ENCODE measurements at regions not wholly inside any gene's neighbourhood (a gene's known extent, or its start where the extent isn't known, plus 50 kb on each side); places are given as distances from the start of the nearest gene placed in this dataset.
A peak's percentile ranks its signal among the peaks of the same experiment; 100 is the strongest.

GRCh38 chr11:116073854-116074837 lies 569.9 kb upstream of the CADM1 start:
- peak; percentile 74 for DNase-seq (ENCODE audit: low spot score)

DNA sequence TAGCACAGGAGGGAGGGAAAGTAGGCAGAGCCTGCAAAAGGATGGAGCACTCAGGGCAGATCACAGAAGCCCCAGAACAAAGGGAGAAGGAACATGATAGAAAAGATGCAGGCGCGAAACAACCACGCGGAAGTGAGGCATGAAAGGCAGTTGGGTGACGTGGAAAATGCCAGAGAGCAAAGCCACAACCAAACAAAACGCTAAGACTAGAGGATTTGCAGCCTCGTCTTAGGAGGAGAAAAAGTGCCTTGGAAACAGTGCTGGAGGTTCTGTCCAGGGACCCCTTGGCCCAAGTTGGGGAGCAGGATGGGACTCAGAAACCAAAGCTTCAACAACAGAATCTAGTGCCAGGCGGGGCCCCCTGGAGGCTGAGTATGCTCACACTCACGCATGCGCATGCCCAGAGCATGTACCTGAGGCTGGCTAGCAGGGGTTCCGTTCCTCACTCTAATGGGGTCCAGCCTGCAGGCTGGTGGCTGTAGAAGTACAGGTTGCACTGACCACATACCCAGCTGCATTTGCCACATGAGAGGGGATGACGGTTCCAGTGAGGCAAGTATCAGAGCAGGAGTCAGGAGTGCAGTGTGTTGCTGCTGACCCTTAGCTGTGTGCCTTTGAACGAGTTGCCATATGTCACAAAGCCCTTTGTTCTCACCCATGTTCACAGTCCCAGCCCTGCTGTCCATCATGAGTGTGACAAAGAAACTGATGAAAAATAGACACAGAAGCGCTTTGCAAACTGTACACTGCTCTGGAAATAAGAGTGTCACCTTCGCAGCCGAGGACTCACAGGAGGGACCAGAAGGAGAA lies 568.6 kb upstream of the CADM1 start:
- no peak for DNase-seq (ENCODE audit: low spot score)

DNA sequence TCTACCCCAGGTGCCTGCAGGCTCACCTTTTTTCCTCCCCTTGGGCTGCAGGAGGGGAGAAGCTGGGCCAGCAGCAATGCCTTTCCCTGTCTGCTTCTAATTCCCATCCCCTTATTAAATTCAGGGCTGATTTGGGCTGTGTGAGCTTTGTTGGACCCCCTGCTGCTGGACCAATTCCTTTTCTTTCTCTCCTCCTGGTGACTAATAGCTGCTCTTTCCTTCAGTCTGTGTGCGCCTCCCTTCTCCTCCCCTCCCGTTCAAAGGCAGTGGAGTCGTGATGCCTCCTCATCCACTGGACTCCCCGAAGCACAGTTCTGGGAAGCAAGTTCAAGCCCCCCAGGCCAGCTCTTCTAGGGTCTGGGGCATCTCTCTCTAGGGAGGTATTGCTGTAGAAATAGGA lies 567.9 kb upstream of the CADM1 start:
- DNase-seq (ENCODE audit: low spot score): no peak

- DNase-seq (ENCODE audit: low spot score): no peak
Observed at GRCh38 chr11:116071241-116071640, 567.0 kb upstream of the CADM1 start.

DNA sequence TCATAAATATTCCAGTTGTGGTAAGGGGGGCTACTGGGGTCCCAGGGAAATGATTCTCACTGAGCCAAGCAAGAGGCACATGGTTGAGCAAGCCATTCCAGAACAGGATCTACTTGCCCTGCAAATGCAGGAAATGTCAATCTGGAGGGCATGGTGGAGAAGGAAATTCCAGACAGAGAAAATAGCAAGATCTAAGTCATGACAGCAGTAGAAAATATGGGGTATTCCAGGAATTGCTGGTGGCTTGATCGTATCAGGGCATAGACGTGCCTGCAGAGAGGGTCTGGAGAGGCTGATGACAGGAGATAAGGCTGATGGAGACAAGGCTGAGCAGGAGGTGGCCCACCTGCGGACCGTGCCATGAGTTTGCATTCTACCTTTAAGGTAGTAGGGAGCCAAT lies 566.3 kb upstream of the CADM1 start:
- no peak for DNase-seq (ENCODE audit: low spot score)

GRCh38 chr11:116066777-116067176 lies 562.6 kb upstream of the CADM1 start:
- no peak for DNase-seq (ENCODE audit: low spot score)

DNA sequence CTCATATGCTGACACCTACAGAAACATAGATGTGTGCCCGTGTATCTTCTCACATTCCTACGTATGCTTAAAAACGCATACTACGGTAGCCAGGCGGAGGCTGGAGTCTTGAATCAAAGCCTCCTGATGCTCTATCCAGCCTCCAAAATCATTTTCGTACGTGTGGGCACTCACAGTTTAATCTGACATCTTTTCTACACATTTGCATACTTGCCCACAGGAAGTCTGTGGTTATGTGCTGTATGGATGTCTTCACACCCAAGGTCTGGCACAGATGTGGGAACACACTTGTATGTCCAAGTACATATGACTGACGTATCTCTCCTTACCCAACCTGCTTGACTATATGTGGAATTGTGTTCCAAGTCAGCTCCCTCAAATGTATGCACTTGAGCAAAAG lies 561.8 kb upstream of the CADM1 start:
- DNase-seq (ENCODE audit: low spot score): no peak

GRCh38 chr11:116065191-116065895 lies 561.1 kb upstream of the CADM1 start:
- DNase-seq (ENCODE audit: low spot score): no peak

DNA sequence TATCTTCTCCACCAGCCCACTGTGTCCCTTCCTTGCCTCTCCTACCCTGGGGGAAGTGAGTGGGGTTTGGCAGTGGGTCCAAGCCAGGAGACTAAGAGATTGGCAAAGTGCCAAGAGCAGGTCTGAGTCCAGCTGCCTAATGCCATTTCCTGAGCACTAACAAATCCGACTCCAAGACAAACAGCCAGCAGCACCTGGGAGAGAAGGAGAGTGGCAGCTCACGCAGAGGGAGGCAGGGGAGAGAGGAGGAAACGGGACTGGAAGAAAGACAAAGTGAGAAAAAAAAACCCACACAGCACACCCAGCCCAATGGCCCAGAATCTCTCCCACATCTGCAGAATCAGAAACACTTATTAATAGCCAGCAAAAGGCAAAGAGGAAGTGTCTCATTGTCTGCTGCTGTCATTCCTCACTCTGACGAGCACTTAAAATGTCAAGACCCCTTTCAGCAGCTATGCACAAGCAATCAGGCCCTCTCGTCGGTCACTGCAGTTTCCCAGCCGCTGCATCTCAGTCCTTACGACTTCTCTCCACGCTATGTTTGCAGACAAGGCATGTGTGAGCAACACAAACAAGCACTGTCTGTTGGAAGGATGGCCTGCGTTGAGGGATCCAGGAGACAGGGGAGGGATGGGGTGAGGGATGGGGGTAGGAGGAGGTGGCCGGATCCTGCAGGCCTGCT lies 558.4 kb upstream of the CADM1 start:
- DNase-seq (ENCODE audit: low spot score): no peak

GRCh38 chr11:116062129-116062489 lies 557.9 kb upstream of the CADM1 start:
- DNase-seq (ENCODE audit: low spot score): no peak

- DNase-seq (ENCODE audit: low spot score): no peak
Observed at GRCh38 chr11:116061322-116061721, 557.1 kb upstream of the CADM1 start.

DNA sequence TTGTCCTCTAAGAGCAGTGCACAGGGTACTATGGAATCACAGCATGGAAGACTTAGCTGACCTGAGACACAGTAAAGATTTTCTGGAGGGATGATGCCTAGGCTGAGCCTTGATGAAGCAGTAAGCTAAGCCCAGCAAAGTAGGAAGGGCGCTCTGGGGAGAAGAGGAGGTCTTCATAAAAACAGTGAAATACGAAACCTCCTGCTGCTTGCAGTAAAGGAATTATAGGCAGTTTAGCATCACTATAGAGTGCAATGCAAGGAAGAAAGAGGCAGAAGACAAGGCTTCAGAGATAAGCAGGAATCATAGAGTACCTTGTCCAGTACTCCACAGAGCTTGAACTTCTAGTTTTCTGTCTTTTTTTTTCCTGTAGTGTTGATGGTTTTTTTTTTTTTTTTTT lies 555.7 kb upstream of the CADM1 start:
- no peak for DNase-seq (ENCODE audit: low spot score)

- DNase-seq (ENCODE audit: low spot score): no peak
Observed at GRCh38 chr11:116057000-116057399, 552.8 kb upstream of the CADM1 start.

DNA sequence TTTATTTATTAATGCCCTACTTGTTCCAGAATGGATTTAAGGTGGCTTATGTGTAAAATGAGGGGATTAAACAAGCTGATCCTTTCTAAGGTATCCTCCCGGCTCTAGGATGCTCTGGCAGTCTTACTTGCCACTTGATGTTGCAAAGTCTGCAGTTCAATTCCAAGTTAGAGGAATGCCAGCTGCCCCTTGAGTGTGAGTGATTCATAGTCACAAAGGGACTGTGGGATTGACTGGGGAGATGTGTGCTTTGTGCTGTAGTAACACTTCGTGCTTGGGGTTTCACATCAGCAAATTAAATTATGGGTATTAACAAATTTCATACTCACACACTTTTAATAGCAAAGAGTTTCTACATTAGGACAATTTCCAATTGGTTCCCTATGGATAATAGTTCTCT lies 550.8 kb upstream of the CADM1 start:
- no peak for DNase-seq (ENCODE audit: low spot score)

GRCh38 chr11:116053548-116053919 lies 549.3 kb upstream of the CADM1 start:
- DNase-seq (ENCODE audit: low spot score): no peak

- no peak for DNase-seq (ENCODE audit: low spot score)
Observed at GRCh38 chr11:116052603-116053547, 548.7 kb upstream of the CADM1 start.

DNA sequence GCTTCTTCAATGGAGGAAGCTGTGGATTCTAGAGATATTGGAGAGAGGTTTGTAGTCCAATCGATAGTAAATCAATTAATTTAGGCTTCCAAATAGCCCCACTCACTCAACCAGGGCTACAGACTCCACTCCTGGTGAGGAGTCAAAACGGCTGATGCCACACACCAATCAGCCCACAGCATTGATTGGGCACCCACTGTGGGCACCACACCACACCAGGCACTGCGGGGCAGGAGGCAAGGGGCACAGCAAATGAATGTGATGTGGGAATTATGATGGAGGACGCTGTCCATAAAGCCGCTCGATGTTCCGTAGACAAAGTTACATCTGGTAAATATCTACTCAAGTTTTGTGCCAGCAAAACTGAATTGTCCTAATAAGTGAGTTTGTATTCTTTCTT lies 547.3 kb upstream of the CADM1 start:
- no peak for DNase-seq (ENCODE audit: low spot score)

DNA sequence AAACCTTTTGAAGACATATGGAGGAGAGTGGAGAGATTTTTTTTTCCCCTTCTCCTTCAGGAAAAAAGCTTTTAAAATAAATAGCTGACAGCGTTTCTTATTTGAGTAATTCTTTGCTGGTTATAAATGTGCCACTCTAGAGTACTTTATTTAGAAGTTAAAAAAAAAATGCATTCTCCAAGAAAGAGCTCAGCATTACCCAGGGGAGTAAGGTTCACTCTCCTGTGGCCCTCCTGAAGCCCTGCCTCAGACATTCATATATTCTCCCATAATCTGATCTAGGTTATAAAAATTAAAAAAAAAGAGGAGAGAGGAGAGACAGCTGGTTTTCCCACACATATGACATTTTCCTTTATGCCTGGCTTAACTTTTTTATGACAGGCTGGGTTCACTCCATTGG lies 545.2 kb upstream of the CADM1 start:
- DNase-seq (ENCODE audit: low spot score): no peak

GRCh38 chr11:116046127-116046526 lies 541.9 kb upstream of the CADM1 start:
- DNase-seq (ENCODE audit: low spot score): no peak

DNA sequence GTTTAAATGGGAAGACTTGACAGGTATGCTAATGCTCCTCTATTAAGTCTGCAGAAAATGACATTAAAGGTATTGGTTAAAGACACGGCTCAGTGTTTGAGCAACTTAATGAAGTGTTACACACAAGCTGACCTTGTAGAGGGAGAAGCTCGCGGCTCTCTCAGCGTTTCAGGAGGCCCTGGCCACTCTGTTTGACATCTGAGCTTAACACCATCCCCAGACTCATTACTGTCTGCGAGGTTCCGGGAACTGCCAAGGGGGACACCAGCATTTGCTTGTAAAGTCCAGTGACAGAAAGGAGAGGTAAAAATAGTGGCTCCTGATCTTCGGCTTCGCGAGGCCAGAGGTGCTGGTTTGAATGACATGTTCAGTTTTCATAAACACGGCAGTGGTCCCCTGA lies 540.7 kb upstream of the CADM1 start:
- no peak for DNase-seq (ENCODE audit: low spot score)

- DNase-seq (ENCODE audit: low spot score): no peak
Observed at GRCh38 chr11:116044520-116044919, 540.3 kb upstream of the CADM1 start.
